Stimulated activated naive CD8-positive, alpha-beta T cell treated with anti-CD3 and anti-CD28 coated beads, Interleukin-15, Interleukin-2, amounts not matched to agents 100 ng/mL and 50 ng/mL, for 24 hours (primary cell): ENCODE measurements at regions not wholly inside any gene's neighbourhood (a gene's known extent, or its start where the extent isn't known, plus 50 kb on each side); places are given as distances from the start of the nearest gene placed in this dataset.
"Not testable (repeated sequence)": the region's sequence is repeated elsewhere in the genome, so short reads cannot be mapped to it uniquely, and the experiment has no call there.

Experiments
- H3K27ac Mint-ChIP-seq: one replicate; pipeline ENCODE4 v1.8.0; 2021; ENCODE audit warnings: mild to moderate bottlenecking, mixed read lengths
- H3K27me3 Mint-ChIP-seq: one replicate; pipeline ENCODE4 v1.8.0; 2021; ENCODE audit warnings: mixed read lengths
- H3K36me3 Mint-ChIP-seq: one replicate; pipeline ENCODE4 v1.8.0; 2021; ENCODE audit warnings: low read depth, mixed read lengths
- H3K4me1 Mint-ChIP-seq: one replicate; pipeline ENCODE4 v1.8.0; 2021; ENCODE audit warnings: low read depth, mixed read lengths
- H3K4me3 Mint-ChIP-seq: one replicate; pipeline ENCODE4 v1.8.0; 2021; ENCODE audit warnings: mild to moderate bottlenecking, mixed read lengths
- H3K9me3 Mint-ChIP-seq: one replicate; pipeline ENCODE4 v1.8.0; 2021; ENCODE audit warnings: mixed read lengths

DNA sequence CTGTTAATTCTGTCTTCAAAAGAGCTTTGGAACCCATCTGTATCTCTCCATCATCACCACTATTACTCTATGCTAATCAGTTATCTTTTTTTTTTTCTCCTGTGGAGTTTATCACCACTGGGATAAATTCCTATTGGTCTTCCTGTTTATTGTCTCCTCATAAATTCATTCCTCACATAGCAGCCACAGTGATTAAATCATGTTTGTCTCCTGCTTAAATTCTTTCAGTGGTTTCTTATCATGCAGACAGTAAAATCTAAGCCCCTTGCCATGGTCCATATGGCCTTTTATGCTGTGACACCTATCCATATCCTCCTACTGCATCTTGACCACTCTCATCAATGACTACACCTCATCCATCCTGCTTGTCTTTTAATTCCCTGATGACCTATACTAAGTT lies 239.8 kb upstream of the ZEB2 start:
- peaks cover 5% of the 10 kb centered on the region for H3K27me3 Mint-ChIP-seq
- no peaks in the 10 kb centered on the region for H3K4me1 Mint-ChIP-seq
- H3K9me3 Mint-ChIP-seq = no peaks in the 10 kb centered on the region
- no peaks in the 10 kb centered on the region for H3K36me3 Mint-ChIP-seq
- H3K27ac Mint-ChIP-seq = no peak overlapping the region
- H3K4me3 Mint-ChIP-seq = no peak overlapping the region

- not testable (repeated sequence) for H3K36me3 Mint-ChIP-seq, H3K9me3 Mint-ChIP-seq, H3K4me3 Mint-ChIP-seq, H3K4me1 Mint-ChIP-seq, H3K27me3 Mint-ChIP-seq, H3K27ac Mint-ChIP-seq
These were observed 238.3 kb upstream of the ZEB2 start for GRCh38 chr2:144758196-144758595.

DNA sequence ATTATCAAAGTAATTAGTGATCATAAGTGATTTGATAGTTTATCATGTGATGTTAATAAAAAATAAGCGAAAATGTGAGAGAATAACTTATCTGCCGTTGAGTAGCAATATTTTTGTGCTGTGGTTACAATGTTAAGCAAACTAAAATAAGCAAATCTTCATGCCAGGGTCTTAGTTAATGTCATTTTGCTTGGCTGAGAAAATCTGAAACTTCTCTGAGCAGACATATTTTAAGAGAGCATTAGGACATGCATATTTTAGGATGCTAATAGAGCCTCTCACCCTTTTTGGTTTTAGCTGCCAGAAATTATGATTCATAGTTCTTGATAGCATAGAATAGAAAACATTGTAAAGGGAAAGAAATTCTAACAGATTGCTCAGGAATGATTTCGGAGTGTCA lies 233.5 kb upstream of the ZEB2 start:
- Mint-ChIP-seq H3K27ac (no peak overlapping the region), H3K9me3 (peaks cover 21% of the 10 kb centered on the region), H3K27me3 (no peaks in the 10 kb centered on the region), H3K4me1 (no peaks in the 10 kb centered on the region), H3K4me3 (no peak overlapping the region), H3K36me3 (no peaks in the 10 kb centered on the region)

DNA sequence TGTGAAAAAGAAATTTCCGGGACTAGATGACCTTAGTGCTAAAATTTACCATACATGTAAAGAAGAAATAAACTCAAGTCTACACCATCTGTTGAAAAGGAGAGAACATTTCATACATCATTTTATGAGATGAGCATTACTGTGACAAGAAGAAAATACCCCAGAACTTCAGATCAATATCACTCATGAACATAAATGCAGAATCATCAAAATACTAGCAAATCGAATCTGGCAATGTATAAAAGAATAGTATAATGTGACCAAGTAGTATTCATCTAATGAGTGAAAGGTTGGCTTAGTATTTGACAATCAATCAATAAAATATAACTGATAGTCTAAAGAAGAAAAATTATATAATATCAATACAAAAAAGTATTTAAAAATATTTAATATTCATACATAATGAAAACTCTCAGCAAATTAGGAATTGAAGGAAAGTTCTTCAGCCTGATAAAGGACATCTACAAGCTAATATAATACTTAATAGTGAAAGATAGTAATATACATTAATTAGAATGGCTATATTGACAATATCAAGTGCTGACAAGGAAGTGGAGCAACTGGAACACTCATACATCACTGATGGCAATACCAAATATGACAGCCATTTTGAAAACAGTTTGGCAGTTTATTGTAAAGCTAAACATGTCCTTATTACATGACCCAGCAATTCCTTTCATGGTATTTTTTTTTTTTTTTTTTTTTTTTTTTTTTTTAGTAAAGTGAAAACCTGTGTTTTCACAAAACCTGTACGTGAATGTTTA lies 231.4 kb upstream of the ZEB2 start:
- peaks cover 10% of the 10 kb centered on the region for H3K36me3 Mint-ChIP-seq
- peaks cover 37% of the 10 kb centered on the region for H3K9me3 Mint-ChIP-seq
- H3K27me3 Mint-ChIP-seq = no peaks in the 10 kb centered on the region
- no peaks in the 10 kb centered on the region for H3K4me1 Mint-ChIP-seq
- H3K4me3 Mint-ChIP-seq = no peak overlapping the region
- H3K27ac Mint-ChIP-seq = no peak overlapping the region

- no peaks in the 10 kb centered on the region for H3K4me1 Mint-ChIP-seq
- no peaks in the 10 kb centered on the region for H3K27me3 Mint-ChIP-seq
- no peak overlapping the region for H3K4me3 Mint-ChIP-seq
- H3K36me3 Mint-ChIP-seq = peaks cover 10% of the 10 kb centered on the region
- no peak overlapping the region for H3K27ac Mint-ChIP-seq
- peaks cover 37% of the 10 kb centered on the region for H3K9me3 Mint-ChIP-seq
These were observed 229.3 kb upstream of the ZEB2 start for GRCh38 chr2:144749188-144749587.

DNA sequence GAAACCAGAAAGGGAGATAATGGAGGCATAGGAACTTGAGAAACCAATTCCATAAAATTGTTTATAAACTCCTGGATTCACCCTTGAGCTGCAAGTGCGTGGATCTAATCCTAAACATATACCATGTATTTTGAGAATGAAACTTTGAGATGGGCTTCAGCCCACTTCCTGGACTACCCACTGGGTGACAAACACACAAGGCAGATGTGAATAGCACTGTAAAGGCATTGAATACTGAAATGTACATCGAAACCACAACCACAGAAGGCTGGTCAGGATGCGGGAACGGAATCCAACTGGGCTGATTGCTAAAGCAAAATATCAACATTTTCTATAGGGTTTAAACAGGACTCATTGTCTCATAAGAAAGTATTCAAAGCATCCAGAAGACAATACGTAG lies 228.5 kb upstream of the ZEB2 start:
- peaks cover 10% of the 10 kb centered on the region for H3K36me3 Mint-ChIP-seq
- H3K27ac Mint-ChIP-seq = no peak overlapping the region
- H3K9me3 Mint-ChIP-seq = peaks cover 37% of the 10 kb centered on the region
- no peak overlapping the region for H3K4me3 Mint-ChIP-seq
- no peaks in the 10 kb centered on the region for H3K4me1 Mint-ChIP-seq
- no peaks in the 10 kb centered on the region for H3K27me3 Mint-ChIP-seq

GRCh38 chr2:144747571-144747970 lies 227.7 kb upstream of the ZEB2 start:
- Mint-ChIP-seq H3K27ac (no peak overlapping the region), H3K4me3 (no peak overlapping the region), H3K9me3 (peaks cover 37% of the 10 kb centered on the region)

DNA sequence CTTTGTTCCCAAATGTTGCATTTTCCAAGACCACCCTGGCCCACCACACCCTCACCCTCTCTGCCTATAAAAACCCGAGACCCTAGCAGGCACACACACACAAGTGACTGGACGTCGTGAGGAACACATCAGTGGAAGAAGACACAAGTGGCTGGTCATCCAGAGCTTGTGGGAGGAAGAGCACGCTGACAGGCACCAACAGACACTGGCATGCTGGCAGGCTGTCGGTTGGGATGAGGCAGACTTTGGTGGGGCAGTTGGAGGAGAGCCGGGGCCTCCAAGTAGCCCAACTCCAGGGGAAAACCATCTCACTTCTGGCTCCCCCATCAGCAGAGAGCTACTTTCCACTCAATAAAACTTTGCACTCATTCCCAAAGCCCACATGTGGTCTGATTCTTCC lies 225.5 kb upstream of the ZEB2 start:
- no peaks in the 10 kb centered on the region for H3K4me1 Mint-ChIP-seq
- peaks cover 31% of the 10 kb centered on the region for H3K9me3 Mint-ChIP-seq
- no peak overlapping the region for H3K4me3 Mint-ChIP-seq
- H3K27me3 Mint-ChIP-seq = peaks cover 6% of the 10 kb centered on the region
- H3K27ac Mint-ChIP-seq = no peak overlapping the region
- peaks cover 10% of the 10 kb centered on the region for H3K36me3 Mint-ChIP-seq

More at GRCh38 chr2:144747571-144747970, 227.7 kb upstream of the ZEB2 start:
- Mint-ChIP-seq H3K36me3 (peaks cover 10% of the 10 kb centered on the region), H3K27me3 (no peaks in the 10 kb centered on the region), H3K4me1 (no peaks in the 10 kb centered on the region)

- Mint-ChIP-seq H3K4me1 (no peaks in the 10 kb centered on the region), H3K36me3 (no peaks in the 10 kb centered on the region), H3K4me3 (no peak overlapping the region), H3K9me3 (peaks cover 7% of the 10 kb centered on the region), H3K27me3 (peaks cover 10% of the 10 kb centered on the region), H3K27ac (no peak overlapping the region)
These were observed 218.8 kb upstream of the ZEB2 start for GRCh38 chr2:144738749-144739148.

DNA sequence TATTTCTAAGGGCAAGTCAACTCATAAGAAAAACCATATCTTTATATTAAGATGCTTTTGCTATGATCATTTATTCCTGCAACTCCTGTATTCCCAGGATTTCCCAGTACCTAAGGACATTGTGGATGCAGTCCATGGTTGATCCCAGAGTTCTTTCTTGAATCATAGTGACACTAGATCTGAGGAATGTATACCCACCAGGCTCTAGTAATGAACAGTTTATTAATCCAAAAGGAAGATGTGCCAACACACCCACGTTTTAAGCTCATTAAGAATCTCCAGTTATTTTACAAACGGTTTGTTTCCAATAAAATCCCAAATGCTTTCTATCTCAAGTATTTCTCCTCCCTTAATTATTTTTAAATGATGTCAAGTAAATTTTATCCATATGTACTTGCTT lies 210.8 kb upstream of the ZEB2 start:
- Mint-ChIP-seq H3K4me1 (no peaks in the 10 kb centered on the region), H3K27ac (no peak overlapping the region), H3K36me3 (no peaks in the 10 kb centered on the region), H3K27me3 (peaks cover 4% of the 10 kb centered on the region), H3K9me3 (peaks cover 7% of the 10 kb centered on the region), H3K4me3 (no peak overlapping the region)

GRCh38 chr2:144724460-144724859 lies 204.5 kb upstream of the ZEB2 start:
- H3K27me3 Mint-ChIP-seq, H3K36me3 Mint-ChIP-seq, H3K9me3 Mint-ChIP-seq, H3K4me3 Mint-ChIP-seq, H3K27ac Mint-ChIP-seq, H3K4me1 Mint-ChIP-seq: not testable (repeated sequence)

GRCh38 chr2:144718376-144718775 lies 198.5 kb upstream of the ZEB2 start:
- peaks cover 18% of the 10 kb centered on the region for H3K9me3 Mint-ChIP-seq
- H3K4me1 Mint-ChIP-seq = no peaks in the 10 kb centered on the region
- no peak overlapping the region for H3K4me3 Mint-ChIP-seq
- H3K27me3 Mint-ChIP-seq = peaks cover 4% of the 10 kb centered on the region
- H3K36me3 Mint-ChIP-seq = peaks cover 8% of the 10 kb centered on the region
- H3K27ac Mint-ChIP-seq = no peak overlapping the region

DNA sequence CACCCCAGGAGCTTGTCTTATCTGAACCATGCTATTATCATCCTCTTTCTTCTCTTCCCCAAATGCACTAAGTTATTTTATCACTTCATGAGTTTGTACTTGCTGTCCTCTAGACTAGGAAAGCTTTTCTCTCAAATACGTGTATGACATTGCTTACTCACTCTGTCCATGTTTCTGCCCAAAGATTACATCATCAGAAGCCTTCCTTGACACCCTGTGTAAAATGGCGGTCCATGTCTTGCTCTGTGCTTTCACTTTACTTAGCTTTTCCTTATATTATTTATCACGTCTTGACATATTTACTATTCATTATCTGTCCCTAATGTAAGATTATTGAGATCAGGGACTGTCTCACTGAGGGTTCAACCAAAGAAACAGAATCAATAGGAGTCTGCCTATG lies 196.1 kb upstream of the ZEB2 start:
- H3K9me3 Mint-ChIP-seq = peaks cover 18% of the 10 kb centered on the region
- peaks cover 8% of the 10 kb centered on the region for H3K36me3 Mint-ChIP-seq
- no peak overlapping the region for H3K27ac Mint-ChIP-seq

GRCh38 chr2:144713410-144713809 lies 193.5 kb upstream of the ZEB2 start:
- no peaks in the 10 kb centered on the region for H3K4me1 Mint-ChIP-seq
- peaks cover 8% of the 10 kb centered on the region for H3K36me3 Mint-ChIP-seq

More for the DNA sequence above, 196.1 kb upstream of the ZEB2 start:
- Mint-ChIP-seq H3K27me3 (no peaks in the 10 kb centered on the region), H3K4me1 (no peaks in the 10 kb centered on the region), H3K4me3 (no peak overlapping the region)

DNA sequence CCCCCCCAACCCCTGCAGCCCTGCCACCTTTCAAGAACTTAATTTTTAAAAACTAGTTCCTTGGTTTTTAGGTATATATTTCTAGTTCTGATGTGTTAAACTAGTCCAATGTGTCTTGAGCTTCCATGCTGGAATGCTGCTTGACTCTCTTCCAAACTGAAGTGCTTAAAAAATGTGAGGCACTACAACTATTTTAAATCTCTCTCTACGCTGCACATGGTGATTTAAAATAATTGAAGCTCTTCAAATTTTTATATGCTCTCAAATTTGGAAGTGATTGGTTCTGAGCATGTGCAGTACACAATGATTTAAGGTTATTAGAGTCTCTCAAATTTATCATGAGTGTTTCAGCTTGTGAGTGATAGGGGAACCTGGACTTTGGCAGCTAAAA lies 192.6 kb upstream of the ZEB2 start:
- H3K4me1 Mint-ChIP-seq = no peaks in the 10 kb centered on the region
- H3K27ac Mint-ChIP-seq = no peak overlapping the region
- peaks cover 6% of the 10 kb centered on the region for H3K9me3 Mint-ChIP-seq
- no peaks in the 10 kb centered on the region for H3K36me3 Mint-ChIP-seq
- no peak overlapping the region for H3K4me3 Mint-ChIP-seq
- H3K27me3 Mint-ChIP-seq = peaks cover under 1% of the 10 kb centered on the region

More at GRCh38 chr2:144713410-144713809, 193.5 kb upstream of the ZEB2 start:
- Mint-ChIP-seq H3K4me3 (no peak overlapping the region), H3K9me3 (peaks cover 15% of the 10 kb centered on the region), H3K27me3 (no peaks in the 10 kb centered on the region), H3K27ac (no peak overlapping the region)
